BLaER1 treated with 17β-estradiol and CSF1 and Interleukin-3, amounts not matched to agents 10 nM and 100 nM (cell line): ENCODE measurements at regions not wholly inside any gene's neighbourhood (a gene's known extent, or its start where the extent isn't known, plus 50 kb on each side); places are given as distances from the start of the nearest gene placed in this dataset.

Source experiments
- H3K27ac ChIP-seq, 11 experiments: shearing (Covaris generic); formaldehyde crosslinking; 2 replicates each; pipeline ENCODE4 v1.8.1; 2022
- H3K27me3 ChIP-seq, 11 experiments: shearing (Covaris generic); formaldehyde crosslinking; 2 replicates each; pipeline ENCODE4 v1.8.1; 2022
- H3K36me3 ChIP-seq, 11 experiments: shearing (Covaris generic); formaldehyde crosslinking; 2 replicates each; pipeline ENCODE4 v1.8.1; 2022
- H3K4me1 ChIP-seq, 10 experiments: shearing (Covaris generic); formaldehyde crosslinking; 2 replicates each; pipeline ENCODE4 v1.8.1; 2022
- H3K4me2 ChIP-seq, 11 experiments: shearing (Covaris generic); formaldehyde crosslinking; 2 replicates each; pipeline ENCODE4 v1.8.1; 2022
- H3K4me3 ChIP-seq, 10 experiments: shearing (Covaris generic); formaldehyde crosslinking; 2 replicates each; pipeline ENCODE4 v1.8.1; 2022
- H3K9ac ChIP-seq, 11 experiments: shearing (Covaris generic); formaldehyde crosslinking; 2 replicates each; pipeline ENCODE4 v1.8.1; 2022
- H3K9me3 ChIP-seq, 11 experiments: shearing (Covaris generic); formaldehyde crosslinking; replicated peaks in 1 of 11; 2 replicates each; pipeline ENCODE4 v1.8.1; 2022
- H4K20me1 ChIP-seq, 11 experiments: shearing (Covaris generic); formaldehyde crosslinking; 2 replicates each; pipeline ENCODE4 v1.8.1; 2022
- Cebpa-rat ChIP-seq, 11 experiments: shearing (Covaris generic); IDR thresholded peaks; 2 replicates each; pipeline ENCODE4 v1.8.1; 2022

GRCh38 chr5:86108825-86109224, 508.9 kb upstream of the COX7C start:
- Histone ChIP-seq H3K27me3 (no peaks in the 10 kb centered on the region), H4K20me1 (no peaks in the 10 kb centered on the region), H3K27ac (no peak overlapping the region), H3K4me1 (no peaks in the 10 kb centered on the region), H3K4me3 (no peak overlapping the region), H3K9me3 (no peaks in the 10 kb centered on the region), H3K4me2 (no peak overlapping the region), H3K9ac (no peak overlapping the region), H3K36me3 (no peaks in the 10 kb centered on the region)
- no peak for TF ChIP-seq Cebpa-rat (IDR thresholded peaks at IDR 0.05)

GRCh38 chr5:86112249-86112648, 505.5 kb upstream of the COX7C start:
- Histone ChIP-seq H3K27ac (no peak overlapping the region), H3K4me2 (no peak overlapping the region), H3K4me3 (no peak overlapping the region), H3K27me3 (no peaks in the 10 kb centered on the region), H3K9me3 (no peaks in the 10 kb centered on the region), H3K36me3 (no peaks in the 10 kb centered on the region), H3K4me1 (peaks cover 0 to 6% (median 0%) of the 10 kb centered on the region in 10 experiments; a peak in 6 of 20 replicates), H3K9ac (no peak overlapping the region), H4K20me1 (no peaks in the 10 kb centered on the region)
- TF ChIP-seq Cebpa-rat (IDR thresholded peaks at IDR 0.05): no peak

GRCh38 chr5:86115164-86115563, 502.6 kb upstream of the COX7C start:
- no peak overlapping the region for H3K27ac ChIP-seq
- peaks cover 0 to 6% (median 0%) of the 10 kb centered on the region in 10 experiments; a peak in 6 of 20 replicates for H3K4me1 ChIP-seq
- H3K27me3 ChIP-seq: no peaks in the 10 kb centered on the region
- no peak overlapping the region for H3K9ac ChIP-seq
- no peaks in the 10 kb centered on the region for H3K9me3 ChIP-seq
- no peaks in the 10 kb centered on the region for H3K36me3 ChIP-seq
- TF ChIP-seq Cebpa-rat (IDR thresholded peaks at IDR 0.05): no peak
- no peaks in the 10 kb centered on the region for H4K20me1 ChIP-seq
- H3K4me2 ChIP-seq: no peak overlapping the region
- no peak overlapping the region for H3K4me3 ChIP-seq

- Histone ChIP-seq H3K9ac (no peak overlapping the region), H3K4me1 (peaks cover 0 to 6% (median 0%) of the 10 kb centered on the region in 10 experiments; a peak in 6 of 20 replicates), H3K36me3 (no peaks in the 10 kb centered on the region), H3K27ac (no peak overlapping the region), H3K27me3 (no peaks in the 10 kb centered on the region), H3K4me2 (no peak overlapping the region), H3K9me3 (no peaks in the 10 kb centered on the region), H4K20me1 (no peaks in the 10 kb centered on the region), H3K4me3 (no peak overlapping the region)
- no peak for TF ChIP-seq Cebpa-rat (IDR thresholded peaks at IDR 0.05)
Measured at GRCh38 chr5:86118542-86118941, 499.2 kb upstream of the COX7C start.

- H3K4me1 ChIP-seq: no peaks in the 10 kb centered on the region
- H3K27me3 ChIP-seq: no peaks in the 10 kb centered on the region
- H3K4me2 ChIP-seq: no peak overlapping the region
- H3K9ac ChIP-seq: no peak overlapping the region
- TF ChIP-seq Cebpa-rat (IDR thresholded peaks at IDR 0.05): no peak
- no peaks in the 10 kb centered on the region for H4K20me1 ChIP-seq
- no peak overlapping the region for H3K27ac ChIP-seq
- no peaks in the 10 kb centered on the region for H3K36me3 ChIP-seq
- H3K4me3 ChIP-seq: no peak overlapping the region
- H3K9me3 ChIP-seq: no peaks in the 10 kb centered on the region
Measured at GRCh38 chr5:86124333-86124732, 493.4 kb upstream of the COX7C start.

- Histone ChIP-seq H3K4me3 (no peak overlapping the region), H3K4me1 (no peaks in the 10 kb centered on the region), H3K36me3 (no peaks in the 10 kb centered on the region), H3K4me2 (no peak overlapping the region), H3K27ac (no peak overlapping the region), H3K27me3 (no peaks in the 10 kb centered on the region), H4K20me1 (no peaks in the 10 kb centered on the region), H3K9me3 (no peaks in the 10 kb centered on the region), H3K9ac (no peak overlapping the region)
- no peak for TF ChIP-seq Cebpa-rat (IDR thresholded peaks at IDR 0.05)
Measured at GRCh38 chr5:86125731-86126601, 491.8 kb upstream of the COX7C start.

GRCh38 chr5:86127696-86128095, 490.0 kb upstream of the COX7C start:
- no peaks in the 10 kb centered on the region for H4K20me1 ChIP-seq
- no peak for TF ChIP-seq Cebpa-rat (IDR thresholded peaks at IDR 0.05)
- no peak overlapping the region for H3K9ac ChIP-seq
- H3K4me1 ChIP-seq: no peaks in the 10 kb centered on the region
- no peaks in the 10 kb centered on the region for H3K27me3 ChIP-seq
- no peak overlapping the region for H3K27ac ChIP-seq
- H3K36me3 ChIP-seq: no peaks in the 10 kb centered on the region
- H3K4me2 ChIP-seq: no peak overlapping the region
- no peaks in the 10 kb centered on the region for H3K9me3 ChIP-seq
- no peak overlapping the region for H3K4me3 ChIP-seq

- Histone ChIP-seq H3K9ac (no peak overlapping the region), H4K20me1 (no peaks in the 10 kb centered on the region), H3K4me1 (no peaks in the 10 kb centered on the region), H3K4me2 (no peak overlapping the region), H3K27ac (no peak overlapping the region), H3K36me3 (no peaks in the 10 kb centered on the region), H3K4me3 (no peak overlapping the region), H3K9me3 (no peaks in the 10 kb centered on the region), H3K27me3 (no peaks in the 10 kb centered on the region)
- no peak for TF ChIP-seq Cebpa-rat (IDR thresholded peaks at IDR 0.05)
Measured at GRCh38 chr5:86129009-86129408, 488.7 kb upstream of the COX7C start.

GRCh38 chr5:86137297-86137696, 480.4 kb upstream of the COX7C start:
- Histone ChIP-seq H3K9ac (no peak overlapping the region), H3K27me3 (no peaks in the 10 kb centered on the region), H3K4me1 (no peaks in the 10 kb centered on the region), H4K20me1 (no peaks in the 10 kb centered on the region), H3K4me2 (no peak overlapping the region), H3K4me3 (no peak overlapping the region), H3K36me3 (no peaks in the 10 kb centered on the region), H3K9me3 (no peaks in the 10 kb centered on the region), H3K27ac (no peak overlapping the region; a peak in 1 of 22 replicates)
- TF ChIP-seq Cebpa-rat (IDR thresholded peaks at IDR 0.05): no peak

- H4K20me1 ChIP-seq: no peaks in the 10 kb centered on the region
- no peak overlapping the region for H3K9ac ChIP-seq
- H3K4me2 ChIP-seq: no peak overlapping the region
- H3K36me3 ChIP-seq: no peaks in the 10 kb centered on the region
- H3K4me3 ChIP-seq: no peak overlapping the region
- H3K27me3 ChIP-seq: no peaks in the 10 kb centered on the region
- H3K4me1 ChIP-seq: no peaks in the 10 kb centered on the region
- H3K9me3 ChIP-seq: no peaks in the 10 kb centered on the region
- H3K27ac ChIP-seq: no peak overlapping the region
- TF ChIP-seq Cebpa-rat (IDR thresholded peaks at IDR 0.05): no peak
Measured at GRCh38 chr5:86143837-86144236, 473.9 kb upstream of the COX7C start.
